Fibroblast of lung (primary cell): ENCODE measurements at regions not wholly inside any gene's neighbourhood (a gene's known extent, or its start where the extent isn't known, plus 50 kb on each side); places are given as distances from the start of the nearest gene placed in this dataset.
"Not testable (repeated sequence)": the region's sequence is repeated elsewhere in the genome, so short reads cannot be mapped to it uniquely, and the experiment has no call there.

ENCODE experiments used
- CTCF ChIP-seq, 2 donors: IDR thresholded peaks in 1 of 2; conservative IDR thresholded peaks in 1 of 2; 1 replicate in 1 of 2; 2 replicates in 1 of 2; pipeline ENCODE4 v1.5.1; 2011 to 2012; ENCODE audit warnings: low read length in 2 of 2, control low read depth in 1 of 2, inconsistent platforms in 1 of 2, low read depth in 1 of 2, mild to moderate bottlenecking in 1 of 2
- EZH2 ChIP-seq: IDR thresholded peaks from 2 replicates; pipeline ENCODE4 v1.5.1; 2012; ENCODE audit warnings: low read length, control low read depth, mild to moderate bottlenecking; ENCODE audit errors: missing control alignments

GRCh38 chr10:47647523-47648101 is 115.8 kb downstream of the SYT15B start:
- not testable (repeated sequence) for TF ChIP-seq CTCF (conservative IDR thresholded peaks at IDR 0.05 in 1 of 2, IDR thresholded peaks at IDR 0.05 in 1 of 2; ENCODE audit: low read depth in 1 of 2, low read length in 2 of 2); EZH2
